ENCODE measurements at regions not wholly inside any gene's neighbourhood (a gene's known extent, or its start where the extent isn't known, plus 50 kb on each side); places are given as distances from the start of the nearest gene placed in this dataset.

GRCh38 chr14:95619785-95620417, 66.3 kb upstream of the TCL1B start:
- ChIA-PET RAD21 (ENCODE audit: unreplicated experiment) (interaction anchor here (0.6 kb wide), 1 partner anchor 95 kb away, joined by 3 read pairs; no protein-coding TSS in a partner anchor), CTCF (interaction anchor here (1.1 to 10.4 kb wide), 2 partner anchors 10 to 62 kb away, joined by 7 to 145 read pairs; partner anchors contain the start of gene TCL1B), SMC1A (ENCODE audit: uncharacterized antibody, unreplicated experiment) (interaction anchor here (0.8 to 1.3 kb wide), 2 partner anchors 8 to 60 kb away, joined by 3 read pairs; no protein-coding TSS in a partner anchor), POLR2A (no interaction called here)
- Histone ChIP-seq H3K4me3 (no peak overlapping the region), H4K20me1 (ENCODE audit: control insufficient read depth, insufficient read depth) (no peaks in the 10 kb centered on the region), H3K9me3 (replicated peaks; ENCODE audit: control insufficient read depth, insufficient read depth, low read length) (no peaks in the 10 kb centered on the region), H3K4me1 (ENCODE audit: control insufficient read depth, insufficient read depth, low read length) (no peaks in the 10 kb centered on the region), H3K27me3 (replicated peaks in 1 of 2; ENCODE audit: control insufficient read depth in 2 of 2, insufficient read depth in 2 of 2, low read length in 1 of 2) (no peaks in the 10 kb centered on the region), H3K36me3 (ENCODE audit: control insufficient read depth in 2 of 2, insufficient read depth in 2 of 2, low read length in 1 of 2) (no peaks in the 10 kb centered on the region), H2AFZ (ENCODE audit: control insufficient read depth, low read depth, low read length) (no peak overlapping the region), H3K79me2 (ENCODE audit: control insufficient read depth, insufficient read depth, low read length) (no peaks in the 10 kb centered on the region), H3K27ac (ENCODE audit: control insufficient read depth, insufficient read depth) (no peak overlapping the region), H3K9ac (ENCODE audit: control insufficient read depth, insufficient read depth, low read length) (no peak overlapping the region), H3K4me2 (ENCODE audit: control insufficient read depth, insufficient read depth) (no peak overlapping the region)
- 73% methylated on average over 12 of the region's 12 CpGs for WGBS (ENCODE audit: insufficient coverage, insufficient replicate concordance, low lambda C conversion rate, missing lambda C conversion rate)
- FAIRE-seq (no peak), DNase-seq (ENCODE audit: low read depth, low spot score) (no peak), ATAC-seq (no peak)
- in situ Hi-C loops (cut with MboI) (no loop called here), intact Hi-C loops (cut with micrococcal nuclease; ENCODE audit: unreplicated experiment) (no loop called here)
- no TSS peak for BruUV-seq (replicated peaks)
- no peak for TF ChIP-seq IRF5 (IDR thresholded peaks at IDR 0.05; ENCODE audit: borderline replicate concordance)
- TF ChIP-seq TCF12 (IDR thresholded peaks at IDR 0.05; ENCODE audit: low read depth, low read length): no peak
- TF ChIP-seq ASH2L (IDR thresholded peaks at IDR 0.05; ENCODE audit: borderline replicate concordance, low read depth): no peak
- TF ChIP-seq CBFB (IDR thresholded peaks at IDR 0.05; ENCODE audit: low read depth): no peak
- TF ChIP-seq HDAC6 (IDR thresholded peaks at IDR 0.05; ENCODE audit: unreplicated experiment): no peak
- TF ChIP-seq MLLT1 (IDR thresholded peaks at IDR 0.05): no peak

Data from GM12878 (cell line).